Ishikawa (cell line): ENCODE measurements at regions not wholly inside any gene's neighbourhood (a gene's known extent, or its start where the extent isn't known, plus 50 kb on each side); places are given as distances from the start of the nearest gene placed in this dataset.

Source experiments
- RAD21 ChIP-seq: IDR thresholded peaks from 2 replicates; pipeline ENCODE4 v1.6.1; 2012; ENCODE audit warnings: low read depth
- TF ChIP-seq, protein P1 (sequence below): IDR thresholded peaks from 2 replicates; pipeline ENCODE4 v1.6.1; 2012; ENCODE audit warnings: low read depth, mild to moderate bottlenecking

GRCh38 chr18:65288908-65289307 is 461.9 kb upstream of the CDH7 start:
- no peak for TF ChIP-seq RAD21
- TF ChIP-seq, protein P1, sequence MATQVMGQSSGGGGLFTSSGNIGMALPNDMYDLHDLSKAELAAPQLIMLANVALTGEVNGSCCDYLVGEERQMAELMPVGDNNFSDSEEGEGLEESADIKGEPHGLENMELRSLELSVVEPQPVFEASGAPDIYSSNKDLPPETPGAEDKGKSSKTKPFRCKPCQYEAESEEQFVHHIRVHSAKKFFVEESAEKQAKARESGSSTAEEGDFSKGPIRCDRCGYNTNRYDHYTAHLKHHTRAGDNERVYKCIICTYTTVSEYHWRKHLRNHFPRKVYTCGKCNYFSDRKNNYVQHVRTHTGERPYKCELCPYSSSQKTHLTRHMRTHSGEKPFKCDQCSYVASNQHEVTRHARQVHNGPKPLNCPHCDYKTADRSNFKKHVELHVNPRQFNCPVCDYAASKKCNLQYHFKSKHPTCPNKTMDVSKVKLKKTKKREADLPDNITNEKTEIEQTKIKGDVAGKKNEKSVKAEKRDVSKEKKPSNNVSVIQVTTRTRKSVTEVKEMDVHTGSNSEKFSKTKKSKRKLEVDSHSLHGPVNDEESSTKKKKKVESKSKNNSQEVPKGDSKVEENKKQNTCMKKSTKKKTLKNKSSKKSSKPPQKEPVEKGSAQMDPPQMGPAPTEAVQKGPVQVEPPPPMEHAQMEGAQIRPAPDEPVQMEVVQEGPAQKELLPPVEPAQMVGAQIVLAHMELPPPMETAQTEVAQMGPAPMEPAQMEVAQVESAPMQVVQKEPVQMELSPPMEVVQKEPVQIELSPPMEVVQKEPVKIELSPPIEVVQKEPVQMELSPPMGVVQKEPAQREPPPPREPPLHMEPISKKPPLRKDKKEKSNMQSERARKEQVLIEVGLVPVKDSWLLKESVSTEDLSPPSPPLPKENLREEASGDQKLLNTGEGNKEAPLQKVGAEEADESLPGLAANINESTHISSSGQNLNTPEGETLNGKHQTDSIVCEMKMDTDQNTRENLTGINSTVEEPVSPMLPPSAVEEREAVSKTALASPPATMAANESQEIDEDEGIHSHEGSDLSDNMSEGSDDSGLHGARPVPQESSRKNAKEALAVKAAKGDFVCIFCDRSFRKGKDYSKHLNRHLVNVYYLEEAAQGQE, result no peak
